A673 (cell line): ENCODE measurements at regions not wholly inside any gene's neighbourhood (a gene's known extent, or its start where the extent isn't known, plus 50 kb on each side); places are given as distances from the start of the nearest gene placed in this dataset.
"Not testable (repeated sequence)": the region's sequence is repeated elsewhere in the genome, so short reads cannot be mapped to it uniquely, and the experiment has no call there.

ENCODE experiments used
- BruUV-seq: library from RNA; stranded (reverse); fragments of 400-500 nt; replicated peaks from 2 replicates; lab custom pipeline; 2021; lab: Mats Ljungman, UMichigan
- CTCF ChIA-PET: fragments of 300-600 bp; sonication (Branson Sonifier 250); formaldehyde crosslinking; loops from one replicate; lab custom pipeline; 2022; ENCODE audit warnings: antibody characterized with exemption; lab: Charles Lee
- POLR2A ChIA-PET: fragments of 300-600 bp; sonication (Branson Sonifier 250); formaldehyde crosslinking; loops from one replicate; lab custom pipeline; 2022; ENCODE audit warnings: antibody characterized with exemption; ENCODE audit not compliant: low non-redundant PET; lab: Charles Lee
- DNase-seq: peaks from one replicate; pipeline ENCODE4 v3.0.0-alpha.2; 2015; ENCODE audit warnings: low spot score
- H3K27ac ChIP-seq: fragments of 200-600 bp; sonication (generic); 2 replicates; pipeline ENCODE4 v1.5.1; 2016; ENCODE audit warnings: mixed run types, low read depth, mild to moderate bottlenecking, mixed read lengths, antibody characterized with exemption, low read length; ENCODE audit not compliant: poor library complexity, severe bottlenecking
- H3K27me3 ChIP-seq: fragments of 200-600 bp; sonication (generic); replicated peaks from 2 replicates; pipeline ENCODE4 v1.6.1; 2017; ENCODE audit warnings: mixed run types, low read depth, mild to moderate bottlenecking, mixed read lengths, antibody characterized with exemption, low read length; ENCODE audit not compliant: insufficient read depth, poor library complexity
- H3K36me3 ChIP-seq: fragments of 200-600 bp; sonication (generic); 2 replicates; pipeline ENCODE4 v1.6.1; 2016; ENCODE audit warnings: mixed run types, mild to moderate bottlenecking, mixed read lengths, antibody characterized with exemption, low read length; ENCODE audit not compliant: insufficient read depth, poor library complexity, severe bottlenecking
- H3K4me1 ChIP-seq: fragments of 200-600 bp; sonication (generic); 2 replicates; pipeline ENCODE4 v1.6.1; 2017; ENCODE audit warnings: mixed run types, mild to moderate bottlenecking, mixed read lengths, antibody characterized with exemption, low read length; ENCODE audit not compliant: insufficient read depth, poor library complexity, severe bottlenecking
- H3K4me3 ChIP-seq: fragments of 200-600 bp; sonication (generic); 2 replicates; pipeline ENCODE4 v1.5.1; 2016; ENCODE audit warnings: low read depth, mixed run types, mild to moderate bottlenecking, mixed read lengths, low read length; ENCODE audit not compliant: poor library complexity, severe bottlenecking
- H3K9me3 ChIP-seq: fragments of 200-600 bp; sonication (generic); 2 replicates; pipeline ENCODE4 v1.6.1; 2016; ENCODE audit warnings: mixed run types, low read depth, mild to moderate bottlenecking, mixed read lengths, antibody characterized with exemption, low read length; ENCODE audit not compliant: poor library complexity, severe bottlenecking
- CTCF ChIP-seq: fragments of 300-800, 200-600 bp; sonication (generic); conservative IDR thresholded peaks from 2 replicates; pipeline ENCODE4 v1.5.1; 2017; ENCODE audit warnings: low read depth, mild to moderate bottlenecking, antibody characterized with exemption, low read length, moderate library complexity, mixed read lengths
- EZH2 ChIP-seq: fragments of 200-600 bp; sonication (generic); IDR thresholded peaks from 2 replicates; pipeline ENCODE4 v1.6.1; 2017; ENCODE audit warnings: borderline replicate concordance, low read depth, mild to moderate bottlenecking, mixed read lengths, antibody characterized with exemption, low read length; ENCODE audit not compliant: poor library complexity, severe bottlenecking
- intact Hi-C: fragments of 100-400 bp; cut with micrococcal nuclease; formaldehyde crosslinking; loops from one replicate; pipeline ENCODE4 v1.10.0; 2022; ENCODE audit not compliant: unreplicated experiment

- H3K4me3 ChIP-seq, DNase-seq, BruUV-seq, H3K27ac ChIP-seq, POLR2A ChIA-PET, H3K4me1 ChIP-seq, CTCF ChIA-PET, H3K9me3 ChIP-seq, intact Hi-C loops, H3K36me3 ChIP-seq, H3K27me3 ChIP-seq: not testable (repeated sequence)
Observed at GRCh38 chr13:63811428-63812004, 2395.9 kb upstream of the PCDH20 start.

GRCh38 chr13:63791134-63791533, 2375.5 kb upstream of the PCDH20 start:
- BruUV-seq, intact Hi-C loops, DNase-seq: not testable (repeated sequence)

GRCh38 chr13:63774133-63774532, 2358.5 kb upstream of the PCDH20 start:
- POLR2A ChIA-PET = no interaction called here
- BruUV-seq = no TSS peak
- CTCF ChIA-PET = no interaction called here
- Histone ChIP-seq H3K27me3 (no peaks in the 10 kb centered on the region), H3K4me3 (no peak overlapping the region), H3K4me1 (peaks cover 18% of the 10 kb centered on the region), H3K27ac (no peak overlapping the region), H3K9me3 (no peaks in the 10 kb centered on the region), H3K36me3 (no peaks in the 10 kb centered on the region)
- DNase-seq = peak; percentile 7
- intact Hi-C loops = no loop called here
- TF ChIP-seq EZH2 = no peak
- TF ChIP-seq CTCF = no peak

More at GRCh38 chr13:63791134-63791533, 2375.5 kb upstream of the PCDH20 start:
- CTCF ChIA-PET, H3K36me3 ChIP-seq, H3K9me3 ChIP-seq, H3K27me3 ChIP-seq, POLR2A ChIA-PET, H3K4me1 ChIP-seq, H3K27ac ChIP-seq, H3K4me3 ChIP-seq: not testable (repeated sequence)

- H3K27ac ChIP-seq = no peak overlapping the region
- BruUV-seq = no TSS peak
- ChIA-PET POLR2A (no interaction called here), CTCF (no interaction called here)
- H3K36me3 ChIP-seq = no peaks in the 10 kb centered on the region
- H3K9me3 ChIP-seq = no peaks in the 10 kb centered on the region
- no peaks in the 10 kb centered on the region for H3K27me3 ChIP-seq
- DNase-seq = peak; percentile 64
- no peak for TF ChIP-seq CTCF
- TF ChIP-seq EZH2 = no peak
- H3K4me1 ChIP-seq = peaks cover 18% of the 10 kb centered on the region
- intact Hi-C loops = no loop called here
- H3K4me3 ChIP-seq = no peak overlapping the region
Observed at GRCh38 chr13:63773476-63773875, 2357.8 kb upstream of the PCDH20 start.

DNA sequence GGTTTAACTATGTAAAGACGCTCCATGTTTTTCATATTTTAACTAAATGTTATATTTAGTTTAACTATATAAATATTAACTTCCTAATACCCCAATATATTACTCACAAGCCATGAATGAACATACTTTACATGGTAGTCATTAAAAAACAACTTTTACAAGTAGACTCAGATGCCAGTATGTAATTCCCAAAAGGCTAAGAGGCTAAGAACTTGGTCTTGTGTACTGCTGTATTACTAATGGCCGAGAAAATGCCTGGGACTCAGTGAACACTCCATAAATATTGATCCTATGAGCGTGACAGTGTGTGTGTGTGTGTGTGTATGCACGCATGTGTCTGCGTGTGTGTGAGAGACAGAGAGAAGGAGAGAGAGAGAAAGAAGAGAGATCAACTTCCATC, 2342.0 kb upstream of the PCDH20 start:
- H3K36me3 ChIP-seq, CTCF ChIA-PET, H3K27ac ChIP-seq, BruUV-seq, H3K4me1 ChIP-seq, H3K4me3 ChIP-seq, POLR2A ChIA-PET, intact Hi-C loops, DNase-seq, H3K9me3 ChIP-seq, H3K27me3 ChIP-seq: not testable (repeated sequence)

GRCh38 chr13:63749857-63750256, 2334.2 kb upstream of the PCDH20 start:
- CTCF ChIA-PET, H3K27ac ChIP-seq, POLR2A ChIA-PET, H3K27me3 ChIP-seq, BruUV-seq, H3K4me1 ChIP-seq, H3K36me3 ChIP-seq, H3K4me3 ChIP-seq, intact Hi-C loops, DNase-seq, H3K9me3 ChIP-seq: not testable (repeated sequence)
